Stimulated activated CD8-positive, alpha-beta memory T cell treated with anti-CD3 and anti-CD28 coated beads, Interleukin-15, amount 100 ng/mL, for 1 hour (primary cell): ENCODE measurements at regions not wholly inside any gene's neighbourhood (a gene's known extent, or its start where the extent isn't known, plus 50 kb on each side); places are given as distances from the start of the nearest gene placed in this dataset.

Source experiments
- DNase-seq: peaks from one replicate; pipeline ENCODE4 v3.0.0-alpha.2; 2020; ENCODE audit warnings: low read depth

DNA sequence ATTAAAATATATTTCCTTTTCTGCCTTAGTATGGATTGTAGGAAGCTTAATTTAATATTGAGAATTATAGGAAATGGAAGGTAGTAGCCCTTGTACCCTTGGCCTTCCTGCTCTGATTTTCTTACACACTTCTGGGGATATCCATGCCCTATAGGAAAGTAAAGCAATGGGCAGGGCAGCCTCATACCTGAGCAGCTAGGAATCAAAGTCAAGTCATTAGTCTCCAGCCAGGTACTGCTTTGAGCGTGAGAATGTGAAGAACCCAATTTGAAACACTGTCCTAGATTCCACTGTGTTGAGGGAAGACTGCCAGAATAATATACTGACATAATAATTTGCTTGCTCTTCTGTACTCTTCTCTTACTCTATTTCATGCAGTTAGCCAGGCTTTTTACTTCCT lies 51.0 kb upstream of the L3MBTL3 start:
- DNase-seq: no peak

DNA sequence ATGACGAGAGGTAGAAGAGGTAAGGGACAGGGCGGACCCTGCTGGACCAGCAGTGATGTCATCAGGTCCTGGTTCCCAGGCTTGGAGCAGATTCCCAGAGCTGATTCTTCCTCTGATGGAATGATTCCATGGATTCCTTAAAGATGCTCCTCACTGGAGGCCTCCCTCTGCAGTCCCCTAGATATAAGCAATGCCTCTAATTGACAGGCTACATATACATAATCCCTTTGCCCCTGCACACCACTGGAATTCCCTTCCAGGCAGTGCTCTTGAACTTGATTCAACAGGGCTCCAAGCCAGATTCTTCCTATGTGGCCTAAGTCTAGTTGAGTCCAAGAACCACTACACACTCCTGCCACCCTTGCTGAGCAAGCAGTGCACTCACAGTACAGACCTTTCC lies 52.3 kb upstream of the L3MBTL3 start:
- no peak for DNase-seq

DNA sequence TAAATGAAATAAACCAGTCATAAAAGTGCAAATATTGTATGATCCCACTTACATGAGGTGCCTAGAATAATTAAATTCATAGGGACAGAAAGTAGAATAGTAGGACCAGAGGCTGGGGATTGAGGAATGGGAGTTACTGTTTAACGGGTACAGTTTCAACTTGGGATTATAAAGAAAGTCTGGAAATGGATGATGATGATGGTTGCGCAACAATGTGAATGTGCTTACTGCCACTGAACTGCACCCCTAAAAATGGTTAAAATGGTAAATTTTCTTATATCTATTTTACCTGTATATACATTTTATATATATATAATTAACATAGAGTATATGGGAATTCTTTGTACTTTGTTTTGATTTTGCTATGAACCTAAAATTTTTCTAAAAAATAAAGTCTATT lies 53.3 kb upstream of the L3MBTL3 start:
- DNase-seq: no peak

DNA sequence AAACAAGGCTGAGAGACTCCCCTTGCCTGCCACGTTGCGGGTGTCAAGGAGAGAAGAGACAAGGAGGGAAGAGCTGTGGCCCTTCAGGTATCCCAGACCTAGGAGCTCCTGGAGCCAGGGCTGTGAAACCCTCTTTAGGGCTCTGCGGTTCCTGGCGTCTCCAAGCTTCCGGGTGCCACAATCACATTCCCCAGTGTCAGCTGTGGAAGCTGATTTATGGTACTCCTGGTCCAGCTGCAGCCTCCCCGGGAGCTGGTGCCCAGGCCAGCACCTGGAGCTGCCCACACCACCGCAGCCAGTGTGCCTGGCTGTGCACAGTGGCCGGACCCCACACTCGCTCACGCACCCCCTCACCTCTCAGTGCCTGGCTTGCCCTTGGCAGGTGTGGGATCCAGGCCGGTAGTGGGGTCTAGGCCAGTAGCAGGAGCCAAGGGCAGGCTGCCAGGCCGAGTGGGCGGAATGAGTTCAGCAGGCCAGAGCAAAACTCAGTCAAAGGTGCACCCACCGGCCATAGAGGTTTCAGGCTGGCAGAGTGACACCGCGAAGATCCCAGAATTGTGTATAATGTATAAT lies 58.9 kb upstream of the L3MBTL3 start:
- no peak for DNase-seq

DNA sequence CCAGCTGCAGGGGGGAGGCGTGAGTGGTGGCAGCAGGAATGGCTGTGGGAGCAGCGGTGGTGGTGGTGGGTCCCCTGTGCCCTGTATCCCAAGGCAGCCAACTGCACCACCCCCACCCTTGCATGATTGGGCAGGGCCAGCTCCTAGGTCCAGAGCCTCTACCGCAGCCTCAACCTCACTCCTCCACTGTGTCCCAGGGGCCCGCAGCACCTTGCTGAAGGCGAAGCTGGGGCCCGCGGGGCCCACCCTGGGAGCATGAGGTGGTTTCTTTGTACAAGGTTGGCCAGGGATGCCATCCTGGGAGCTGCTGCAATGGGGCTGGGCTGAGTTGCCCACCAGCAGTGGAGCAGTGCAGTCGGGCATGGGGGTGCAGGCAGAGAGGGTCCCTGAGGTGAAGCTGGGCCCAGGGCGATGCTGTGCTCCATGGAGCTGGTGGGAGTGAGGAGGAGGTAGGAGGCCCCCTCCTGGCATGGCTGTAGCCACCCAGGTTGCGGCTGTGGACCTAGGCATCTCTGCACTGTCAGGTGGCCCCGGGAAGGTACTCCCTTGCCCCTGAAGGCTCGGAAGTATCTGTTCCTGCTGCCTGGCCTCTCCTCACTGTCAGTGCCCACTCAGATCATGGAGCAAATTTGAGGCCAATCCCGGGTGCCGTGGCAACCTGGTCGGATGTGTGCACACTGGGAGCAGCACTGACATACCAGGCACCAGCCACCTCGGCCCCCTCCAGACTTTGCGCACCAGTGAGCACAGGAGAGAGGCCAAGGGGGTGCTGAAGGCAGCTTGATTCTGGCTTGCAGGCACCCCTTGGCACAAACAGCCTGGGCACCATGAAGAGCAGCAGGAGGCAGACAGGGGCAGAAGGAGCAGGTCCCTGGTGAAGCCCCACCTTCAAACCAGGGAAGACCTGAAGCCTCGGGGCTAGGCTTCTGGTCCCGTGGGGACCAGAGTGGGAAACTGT lies 60.2 kb upstream of the L3MBTL3 start:
- no peak for DNase-seq

DNA sequence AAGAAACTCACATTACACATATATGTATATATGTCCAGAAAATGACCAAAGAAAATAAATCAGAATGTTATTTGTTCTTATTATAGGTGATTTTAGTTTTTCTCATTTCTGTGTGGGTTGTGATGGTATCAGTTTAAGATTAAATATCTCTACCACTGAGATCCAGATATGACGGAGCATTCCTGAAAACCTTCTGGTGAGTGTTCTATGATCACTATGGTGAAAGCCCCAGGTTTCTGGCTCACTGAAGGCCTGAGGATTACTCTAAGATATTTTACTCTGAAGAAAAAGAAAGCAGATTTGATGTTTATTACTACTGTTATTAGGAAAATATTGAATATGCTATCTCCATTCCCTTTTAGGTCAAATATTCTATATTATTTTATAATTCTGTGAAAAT lies 62.8 kb upstream of the L3MBTL3 start:
- no peak for DNase-seq

DNA sequence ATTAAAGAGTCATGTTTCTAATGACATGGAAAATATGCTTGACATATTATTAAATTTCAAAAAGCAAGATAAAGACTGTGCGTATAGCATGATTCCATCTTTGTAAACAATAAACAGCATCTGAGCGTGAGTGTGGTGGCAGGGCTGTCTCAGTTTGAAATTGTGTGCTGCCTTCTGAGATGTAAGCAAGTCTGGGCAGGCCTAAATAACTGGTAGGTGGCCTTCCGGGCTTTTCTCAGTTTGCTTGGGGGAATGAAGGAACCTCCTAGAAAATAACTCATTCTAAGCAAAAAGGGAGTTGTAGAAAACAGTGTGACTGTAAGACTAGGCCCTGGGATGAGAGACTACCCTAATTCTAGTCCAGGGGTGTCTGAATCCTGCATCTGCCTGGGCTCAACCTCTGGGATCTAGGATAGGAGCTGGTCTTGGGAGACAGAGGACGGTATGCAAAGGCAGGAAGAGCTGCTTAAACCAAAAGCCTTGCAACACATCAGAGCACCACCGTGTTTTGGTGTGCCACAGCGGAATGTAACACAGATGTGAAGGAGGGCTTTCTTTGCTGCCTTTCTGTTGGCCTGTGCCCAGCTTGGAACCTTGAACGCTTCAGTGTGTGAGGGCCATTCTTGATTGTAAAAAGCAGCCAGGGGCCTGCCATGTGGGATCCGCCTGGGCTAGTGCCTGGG lies 63.5 kb upstream of the L3MBTL3 start:
- no peak for DNase-seq

DNA sequence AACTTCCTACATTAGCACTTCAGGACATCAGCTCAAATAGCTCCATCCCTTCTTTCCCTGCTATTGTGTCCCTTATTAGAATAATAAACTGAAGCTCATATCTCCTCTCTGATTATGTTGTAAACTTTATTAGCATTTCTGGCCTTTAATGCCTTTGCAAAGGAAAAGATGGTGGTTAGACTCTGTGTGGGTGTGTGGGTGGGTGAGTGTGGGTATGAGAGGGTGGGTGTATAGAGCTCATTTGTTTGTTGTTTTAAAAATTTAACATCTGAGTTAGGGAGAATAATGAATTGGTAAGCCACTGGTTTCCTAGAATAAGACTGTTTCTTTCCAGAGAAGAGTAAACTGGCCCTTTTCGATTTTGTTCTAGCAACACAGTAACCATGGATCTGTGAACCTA lies 70.6 kb upstream of the L3MBTL3 start:
- DNase-seq: no peak

DNA sequence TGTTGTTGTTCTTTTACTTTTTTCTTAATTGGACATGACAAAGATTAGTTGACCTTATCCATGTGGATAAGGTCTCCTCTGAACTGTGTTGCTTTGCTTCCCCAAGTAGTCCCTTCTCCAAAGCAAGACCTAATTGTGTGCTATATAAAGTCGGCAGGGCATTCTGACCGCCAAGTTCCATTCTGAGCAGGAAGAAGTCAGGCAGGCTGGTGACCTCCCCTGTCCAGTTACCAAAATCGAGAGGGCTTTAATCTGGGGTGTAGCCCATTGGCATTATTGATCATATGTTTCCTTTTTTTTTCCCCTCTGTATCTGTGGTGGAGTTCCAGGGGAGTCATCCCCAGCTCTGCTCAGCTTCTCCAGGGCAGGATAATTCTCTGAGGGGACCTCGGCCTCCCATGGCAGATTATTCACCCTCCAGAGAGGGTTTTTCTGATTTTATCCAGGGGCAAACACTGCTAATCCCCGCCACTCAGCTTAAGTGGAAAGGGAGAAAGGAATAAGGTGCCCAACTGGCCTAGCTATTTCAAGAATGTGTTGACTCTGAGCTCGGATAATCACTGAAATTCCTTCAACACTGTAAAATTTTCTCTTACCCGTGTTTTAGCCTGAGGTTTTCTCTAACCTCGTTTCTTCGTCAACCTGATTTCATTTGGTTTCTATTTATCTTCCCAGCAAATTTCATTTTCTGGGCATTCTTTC lies 71.8 kb upstream of the L3MBTL3 start:
- no peak for DNase-seq

DNA sequence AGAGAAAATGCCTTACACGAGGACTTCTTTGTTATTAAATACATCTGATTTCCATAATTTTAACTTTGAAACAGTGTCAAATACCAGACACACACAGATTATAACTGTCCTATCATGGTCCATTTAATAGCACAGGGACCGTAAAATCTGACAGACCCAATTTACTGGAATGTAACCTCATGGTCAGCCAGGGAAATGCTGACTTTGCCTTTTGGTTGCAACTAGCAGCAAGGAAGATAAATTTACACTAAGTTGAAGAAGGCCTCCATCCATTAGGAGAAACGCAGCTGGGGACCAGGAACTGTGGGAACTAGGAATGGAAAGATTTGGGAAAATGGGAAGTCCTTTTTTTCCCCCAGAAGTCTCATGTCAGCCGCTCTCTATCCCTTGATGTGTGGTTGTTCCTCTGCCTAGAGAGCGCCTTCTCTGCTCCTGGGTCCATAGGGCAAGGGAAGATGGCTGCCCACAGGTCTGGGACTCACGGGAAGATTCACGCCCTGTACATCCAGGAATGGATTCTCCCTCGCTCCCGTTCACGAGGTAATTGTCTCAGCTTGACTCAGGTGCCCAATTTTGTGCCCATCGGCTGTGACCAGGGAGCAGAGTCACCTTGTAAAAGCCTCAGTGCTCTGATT lies 74.6 kb upstream of the L3MBTL3 start:
- DNase-seq: no peak

DNA sequence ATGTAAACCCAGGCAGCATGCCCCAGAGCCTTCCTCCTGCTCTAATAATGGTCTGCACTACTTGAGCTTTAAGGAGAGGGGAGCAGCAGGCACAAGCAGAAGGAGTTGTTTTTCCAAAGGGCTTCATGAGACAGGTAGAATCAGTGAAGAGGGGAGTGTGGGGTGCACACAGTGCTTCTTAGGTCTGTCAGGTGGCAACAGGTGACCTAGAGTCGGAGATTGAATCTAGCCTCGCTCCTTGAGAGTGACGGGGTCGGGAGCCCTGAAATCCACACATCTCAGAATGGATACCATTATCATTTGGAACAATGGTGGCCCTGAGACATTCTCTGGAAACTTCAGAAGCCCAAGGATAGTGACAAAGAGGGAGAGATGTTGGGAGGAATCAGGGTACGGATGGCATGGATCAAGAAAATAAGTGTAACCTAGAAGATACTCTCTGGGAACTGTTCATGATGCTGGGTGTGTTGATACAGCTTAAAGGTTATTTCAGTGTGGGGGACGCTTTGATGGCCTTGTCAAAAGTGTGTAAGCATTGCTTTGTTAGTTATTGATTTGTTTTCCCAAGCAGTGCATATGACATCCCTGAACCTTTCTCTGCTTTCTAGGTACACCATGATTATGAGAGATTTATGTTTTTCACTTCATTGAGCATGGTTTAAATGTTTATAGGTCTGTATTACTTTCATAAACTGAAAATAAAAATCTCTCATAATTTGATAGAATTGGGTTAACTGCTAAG lies 77.8 kb upstream of the L3MBTL3 start:
- DNase-seq: no peak

DNA sequence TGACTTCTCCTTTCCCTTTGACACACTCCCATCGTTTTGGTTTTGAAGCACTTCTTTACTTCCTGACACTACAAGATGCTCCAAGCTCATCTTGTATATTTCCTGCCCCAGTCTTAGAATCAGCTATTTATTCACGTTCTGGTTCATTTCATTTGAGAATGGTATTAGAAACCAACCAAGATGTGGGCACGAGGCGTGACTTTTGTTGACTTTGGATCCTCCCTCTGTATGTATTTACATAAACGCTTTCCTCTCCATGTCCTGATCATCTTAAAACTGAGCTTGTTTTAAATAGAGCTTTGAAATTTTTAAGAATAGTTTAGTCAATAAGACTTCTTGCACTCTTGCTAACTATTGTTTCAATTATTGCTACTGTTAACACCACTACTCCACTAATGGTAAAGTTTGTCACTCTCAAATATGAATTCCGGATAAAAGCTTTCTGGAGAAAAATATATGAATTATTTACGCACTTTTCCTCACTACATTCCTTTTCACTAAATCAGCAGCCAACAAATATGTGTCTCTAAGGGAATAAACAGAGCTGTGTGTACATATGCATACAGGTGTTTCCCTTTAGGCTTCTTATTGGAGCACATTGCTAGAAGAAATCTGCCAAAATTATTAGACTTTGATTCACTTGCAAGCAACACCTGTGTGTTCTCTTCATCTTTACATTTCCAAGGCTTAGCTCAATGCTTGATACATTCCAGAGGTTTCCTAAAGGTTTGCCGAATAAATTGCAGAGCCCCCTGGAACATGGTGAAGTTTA lies 77.3 kb upstream of the TMEM244 start:
- DNase-seq: no peak

DNA sequence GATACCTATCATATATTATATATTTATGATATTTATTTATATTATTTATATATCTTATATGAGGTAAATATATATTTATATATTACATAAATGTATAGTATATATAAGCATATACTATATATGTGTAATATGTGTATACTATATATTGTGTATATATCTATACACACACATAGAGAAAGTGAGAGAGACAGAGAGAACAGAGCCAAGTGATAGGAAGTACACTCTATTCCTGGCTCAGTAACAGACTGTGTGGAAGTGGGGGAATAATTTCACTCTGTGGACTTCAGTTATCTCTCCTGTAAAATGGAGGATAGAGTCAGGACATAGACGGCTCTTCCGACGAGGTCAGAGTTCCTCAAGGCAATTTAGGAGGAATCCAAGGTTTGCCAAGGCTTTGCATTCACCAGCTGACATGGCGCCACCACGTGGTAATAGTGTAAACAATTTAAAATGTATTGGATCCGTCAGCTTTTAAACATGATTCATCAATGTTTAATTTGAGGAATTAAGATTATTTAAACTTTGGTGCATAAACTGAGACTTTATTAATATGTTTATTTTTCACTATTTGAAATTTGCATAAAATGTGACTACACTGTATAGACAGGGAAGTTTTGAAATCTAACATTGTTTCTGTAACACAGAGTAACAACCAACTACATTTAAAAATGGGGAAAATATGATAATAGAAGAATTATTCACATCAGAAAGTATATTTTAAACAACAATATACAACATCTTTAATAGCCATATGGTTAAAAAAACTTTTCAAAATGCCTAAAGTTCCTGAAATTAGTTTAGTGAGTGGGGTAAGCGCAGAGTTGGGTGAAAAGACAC lies 75.4 kb upstream of the TMEM244 start:
- DNase-seq: peak; percentile 11

DNA sequence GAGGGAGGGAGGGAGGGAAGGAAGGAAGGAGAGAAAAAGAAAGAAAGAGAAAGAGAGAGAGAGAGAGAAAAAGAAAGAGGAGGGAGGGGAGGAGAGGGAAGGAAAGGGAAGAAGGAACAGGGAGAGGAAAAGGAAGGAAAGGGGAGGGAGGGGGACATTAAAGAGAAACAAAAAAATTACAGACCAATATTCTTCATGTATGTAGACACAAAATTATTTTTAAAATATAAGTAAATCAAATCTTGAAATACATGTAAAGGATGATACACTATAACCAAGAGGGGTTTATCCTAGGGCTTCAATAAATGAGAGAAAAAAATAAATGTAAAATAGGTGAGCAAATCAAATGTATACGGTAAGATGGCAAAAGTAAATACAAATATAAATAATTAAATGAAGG lies 71.2 kb upstream of the TMEM244 start:
- no peak for DNase-seq

DNA sequence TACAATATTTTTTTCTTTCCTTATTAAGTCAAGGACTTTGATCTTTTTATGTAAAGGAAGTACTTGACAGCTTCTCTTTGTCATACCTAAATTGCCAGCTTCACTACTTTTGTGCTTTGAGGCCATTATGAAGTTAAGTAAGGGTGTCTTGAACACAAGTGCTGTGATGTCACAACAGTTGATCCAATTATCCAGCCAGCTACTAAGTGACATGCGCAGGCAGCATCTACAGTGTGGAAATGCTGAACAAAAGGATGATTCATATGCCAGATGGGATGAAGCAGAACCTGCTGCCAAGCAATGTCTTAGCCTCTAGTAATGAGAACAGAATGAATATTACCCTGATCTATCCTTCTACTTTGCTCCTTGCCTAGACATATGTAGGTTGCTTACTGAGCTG lies 68.3 kb upstream of the TMEM244 start:
- DNase-seq: no peak

DNA sequence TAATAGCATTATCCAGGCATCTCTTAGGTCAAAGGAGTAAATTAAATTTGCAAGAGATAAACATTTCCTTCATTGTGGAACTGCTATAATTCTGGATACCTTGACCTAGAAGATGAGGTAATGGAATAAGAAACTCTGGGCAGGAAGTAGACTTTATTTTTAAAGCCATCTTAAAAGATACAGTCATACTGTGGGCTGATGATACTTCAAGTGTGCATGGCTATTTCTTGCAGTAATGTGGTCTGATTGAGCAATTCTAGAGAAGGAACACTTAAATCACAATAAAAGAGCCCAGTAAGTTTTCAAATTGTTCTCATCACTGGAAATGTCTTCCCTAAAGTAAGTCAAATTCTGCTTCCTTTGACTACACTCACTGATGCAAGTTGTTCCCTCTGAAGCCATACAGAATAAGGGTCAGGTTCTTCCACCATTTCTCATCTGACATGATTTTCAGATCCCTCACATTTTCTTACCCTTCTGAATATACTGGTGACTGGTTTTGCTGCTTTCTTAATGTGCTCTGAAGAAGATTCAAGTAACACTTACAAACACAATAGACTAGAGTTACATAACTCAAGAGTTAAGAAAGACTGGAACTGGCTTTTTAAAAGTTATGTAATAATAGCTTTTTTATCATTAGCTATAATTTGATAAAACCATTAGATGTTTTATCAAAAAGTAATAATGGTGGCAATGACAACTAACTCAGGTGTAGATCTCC lies 62.6 kb upstream of the TMEM244 start:
- no peak for DNase-seq

DNA sequence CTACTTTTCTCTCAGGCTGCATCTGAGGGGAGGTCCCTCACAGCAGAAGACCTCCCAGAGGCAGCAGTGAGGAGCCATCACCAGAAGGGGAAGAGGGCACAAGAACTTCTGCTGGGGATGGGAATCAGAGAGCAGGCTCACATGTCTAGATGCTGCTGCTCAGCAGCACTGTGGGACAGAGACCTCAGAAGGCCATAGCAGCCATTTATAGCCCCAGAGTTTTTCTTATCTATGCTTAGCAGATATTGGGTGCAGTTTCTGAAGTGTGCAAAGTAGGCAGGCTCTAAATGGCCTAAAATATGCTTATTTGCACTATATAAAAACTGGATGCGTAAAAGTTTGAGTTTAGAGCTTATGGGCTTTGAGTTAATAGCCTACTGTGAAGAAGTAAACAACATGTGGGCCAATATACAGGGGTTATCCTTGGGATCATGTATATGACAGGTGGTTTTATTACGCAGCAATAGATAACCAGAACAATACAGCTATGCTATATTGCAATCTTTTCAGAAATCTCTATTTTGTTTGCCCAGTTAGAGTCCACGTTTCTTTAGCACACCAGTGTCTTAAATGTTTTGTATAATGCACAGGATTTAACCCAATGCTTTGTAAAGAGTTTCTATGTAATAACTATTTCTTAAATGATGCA lies 60.2 kb upstream of the TMEM244 start:
- DNase-seq: no peak

DNA sequence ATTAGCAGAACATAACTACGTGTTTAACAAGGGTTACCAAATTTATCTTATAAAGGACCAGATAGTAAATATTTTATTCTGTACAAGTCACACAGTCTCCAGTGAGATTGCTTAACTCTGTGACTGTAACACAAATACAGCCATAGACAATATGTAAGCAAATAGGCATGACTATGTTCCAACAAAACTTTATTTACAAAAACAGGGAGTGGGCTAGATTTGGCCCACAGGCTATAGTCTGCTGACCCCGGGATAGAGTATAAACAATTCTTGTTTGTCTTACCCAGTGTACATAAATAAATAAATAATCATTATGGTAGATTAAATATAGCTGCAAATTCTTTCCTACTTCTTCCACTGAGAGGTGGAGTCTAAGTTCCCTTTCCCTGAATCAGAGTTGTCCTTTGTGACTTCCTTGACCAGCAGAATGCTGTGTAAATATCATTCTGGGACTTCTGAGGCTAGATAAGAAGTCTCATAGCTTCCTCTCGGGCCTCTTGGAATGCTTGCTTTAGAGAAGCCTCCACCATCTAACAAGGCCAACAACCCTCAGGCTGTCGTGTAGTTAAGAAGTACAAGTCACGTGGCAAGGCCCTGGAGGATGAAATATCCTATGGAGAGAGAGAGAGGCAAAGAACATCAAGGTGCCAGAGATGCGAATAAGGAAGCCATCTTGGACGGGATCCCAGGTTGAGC lies 59.1 kb upstream of the TMEM244 start:
- no peak for DNase-seq
